Activated naive CD8-positive, alpha-beta T cell treated with anti-CD3 and anti-CD28 coated beads for 36 hours (primary cell): ENCODE measurements at regions not wholly inside any gene's neighbourhood (a gene's known extent, or its start where the extent isn't known, plus 50 kb on each side); places are given as distances from the start of the nearest gene placed in this dataset.

ENCODE experiments used
- DNase-seq: peaks from one replicate; pipeline ENCODE4 v3.0.0; 2021
- H3K27ac Mint-ChIP-seq: one replicate; pipeline ENCODE4 v1.8.0; 2022; ENCODE audit warnings: mild to moderate bottlenecking, moderate library complexity, mixed read lengths
- H3K27me3 Mint-ChIP-seq: one replicate; pipeline ENCODE4 v1.8.0; 2022; ENCODE audit warnings: mild to moderate bottlenecking, mixed read lengths
- H3K36me3 Mint-ChIP-seq: one replicate; pipeline ENCODE4 v1.8.0; 2021; ENCODE audit warnings: mild to moderate bottlenecking, mixed read lengths
- H3K4me1 Mint-ChIP-seq: one replicate; pipeline ENCODE4 v1.8.0; 2021; ENCODE audit warnings: mixed read lengths
- H3K4me3 Mint-ChIP-seq: one replicate; pipeline ENCODE4 v1.8.0; 2022; ENCODE audit warnings: mild to moderate bottlenecking, moderate library complexity, mixed read lengths
- H3K9me3 Mint-ChIP-seq: one replicate; pipeline ENCODE4 v1.8.0; 2022; ENCODE audit warnings: mixed read lengths

- H3K36me3 Mint-ChIP-seq: no peaks in the 10 kb centered on the region
- H3K4me1 Mint-ChIP-seq: no peaks in the 10 kb centered on the region
- H3K27ac Mint-ChIP-seq: no peak overlapping the region
- no peak overlapping the region for H3K4me3 Mint-ChIP-seq
- H3K9me3 Mint-ChIP-seq: no peaks in the 10 kb centered on the region
- no peaks in the 10 kb centered on the region for H3K27me3 Mint-ChIP-seq
- DNase-seq: no peak
Measured at GRCh38 chr2:4832642-4833041, 859.5 kb upstream of the SOX11 start.

DNA sequence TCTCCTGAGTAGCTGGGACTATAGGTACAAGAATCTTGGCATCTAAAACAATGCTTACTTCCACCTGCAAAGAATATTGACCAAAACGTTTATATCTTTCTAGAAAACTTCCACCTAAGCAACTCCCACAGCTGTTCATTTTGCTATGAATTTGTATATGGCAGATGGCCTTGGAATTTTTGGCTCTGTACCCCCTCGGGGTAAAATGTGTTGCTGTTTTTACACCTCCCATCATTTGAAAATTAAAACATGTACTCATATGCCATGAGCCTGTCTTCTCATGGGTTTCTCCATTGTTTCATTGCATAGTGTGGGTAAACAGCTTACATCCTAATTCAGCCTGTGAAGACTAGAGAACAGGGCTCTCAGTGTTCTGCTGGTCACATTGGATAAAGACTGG is 853.6 kb upstream of the SOX11 start:
- H3K27ac Mint-ChIP-seq: no peak overlapping the region
- no peaks in the 10 kb centered on the region for H3K36me3 Mint-ChIP-seq
- H3K4me1 Mint-ChIP-seq: no peaks in the 10 kb centered on the region
- H3K27me3 Mint-ChIP-seq: no peaks in the 10 kb centered on the region
- no peak overlapping the region for H3K4me3 Mint-ChIP-seq
- H3K9me3 Mint-ChIP-seq: peaks cover 7% of the 10 kb centered on the region
- no peak for DNase-seq

GRCh38 chr2:4840791-4841190 is 851.4 kb upstream of the SOX11 start:
- Mint-ChIP-seq H3K27ac (no peak overlapping the region), H3K27me3 (no peaks in the 10 kb centered on the region), H3K36me3 (no peaks in the 10 kb centered on the region), H3K4me1 (no peaks in the 10 kb centered on the region), H3K4me3 (no peak overlapping the region), H3K9me3 (peaks cover 12% of the 10 kb centered on the region)
- DNase-seq: no peak

- Mint-ChIP-seq H3K27me3 (no peaks in the 10 kb centered on the region), H3K9me3 (peaks cover 9% of the 10 kb centered on the region), H3K36me3 (no peaks in the 10 kb centered on the region), H3K27ac (no peak overlapping the region), H3K4me3 (no peak overlapping the region), H3K4me1 (no peaks in the 10 kb centered on the region)
- no peak for DNase-seq
Measured at GRCh38 chr2:4844881-4845280, 847.3 kb upstream of the SOX11 start.

DNA sequence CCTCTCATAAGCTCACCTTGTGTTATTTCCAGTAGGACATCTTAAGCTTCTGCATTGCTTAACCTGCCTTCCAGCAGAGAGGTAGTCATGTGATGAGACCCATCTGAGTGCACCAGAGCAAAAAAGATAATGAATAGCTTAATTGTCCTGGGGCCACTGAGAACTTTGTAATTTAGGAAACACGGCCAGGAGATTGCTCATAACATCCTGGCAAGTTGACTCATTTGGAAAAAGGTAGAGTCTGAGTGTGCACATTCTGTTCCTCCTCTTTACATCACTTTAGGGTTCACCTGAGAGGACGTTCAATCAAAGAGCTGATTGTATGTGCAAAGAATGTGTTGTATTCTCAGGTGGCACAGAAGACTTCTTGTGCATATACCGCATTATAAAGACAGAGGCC is 830.2 kb upstream of the SOX11 start:
- no peak overlapping the region for H3K4me3 Mint-ChIP-seq
- H3K27ac Mint-ChIP-seq: no peak overlapping the region
- no peak for DNase-seq
- no peaks in the 10 kb centered on the region for H3K27me3 Mint-ChIP-seq
- no peaks in the 10 kb centered on the region for H3K4me1 Mint-ChIP-seq
- no peaks in the 10 kb centered on the region for H3K9me3 Mint-ChIP-seq
- no peaks in the 10 kb centered on the region for H3K36me3 Mint-ChIP-seq

GRCh38 chr2:4866198-4866597 is 826.0 kb upstream of the SOX11 start:
- Mint-ChIP-seq H3K27me3 (no peaks in the 10 kb centered on the region), H3K4me1 (no peaks in the 10 kb centered on the region), H3K9me3 (peaks cover 1% of the 10 kb centered on the region), H3K27ac (no peak overlapping the region), H3K4me3 (no peak overlapping the region), H3K36me3 (no peaks in the 10 kb centered on the region)
- no peak for DNase-seq

- Mint-ChIP-seq H3K4me3 (no peak overlapping the region), H3K36me3 (no peaks in the 10 kb centered on the region), H3K4me1 (no peaks in the 10 kb centered on the region), H3K9me3 (peaks cover 1% of the 10 kb centered on the region), H3K27ac (no peak overlapping the region), H3K27me3 (no peaks in the 10 kb centered on the region)
- no peak for DNase-seq
Measured at GRCh38 chr2:4868466-4868865, 823.7 kb upstream of the SOX11 start.

DNA sequence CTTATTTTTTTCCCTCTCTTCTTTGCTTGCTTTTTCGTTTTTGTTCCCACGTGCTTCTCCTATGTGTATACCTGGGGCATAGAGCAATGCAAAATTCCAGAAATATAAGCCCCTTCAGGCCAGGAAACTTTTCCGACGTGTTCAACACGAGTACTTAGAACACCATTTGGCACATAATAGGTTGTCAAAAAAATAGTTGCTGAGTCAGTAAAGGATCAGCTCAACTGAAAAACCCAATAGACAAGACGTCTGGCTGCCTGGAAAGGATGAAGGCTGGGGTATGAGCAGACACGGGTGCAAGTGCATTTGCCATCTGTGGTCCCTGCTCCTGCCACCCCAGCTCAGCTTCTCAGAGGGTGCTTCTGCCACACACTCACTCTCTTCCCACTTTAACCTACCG is 823.0 kb upstream of the SOX11 start:
- no peaks in the 10 kb centered on the region for H3K36me3 Mint-ChIP-seq
- no peak for DNase-seq
- no peak overlapping the region for H3K27ac Mint-ChIP-seq
- H3K4me3 Mint-ChIP-seq: no peak overlapping the region
- H3K27me3 Mint-ChIP-seq: no peaks in the 10 kb centered on the region
- peaks cover 1% of the 10 kb centered on the region for H3K9me3 Mint-ChIP-seq
- no peaks in the 10 kb centered on the region for H3K4me1 Mint-ChIP-seq

DNA sequence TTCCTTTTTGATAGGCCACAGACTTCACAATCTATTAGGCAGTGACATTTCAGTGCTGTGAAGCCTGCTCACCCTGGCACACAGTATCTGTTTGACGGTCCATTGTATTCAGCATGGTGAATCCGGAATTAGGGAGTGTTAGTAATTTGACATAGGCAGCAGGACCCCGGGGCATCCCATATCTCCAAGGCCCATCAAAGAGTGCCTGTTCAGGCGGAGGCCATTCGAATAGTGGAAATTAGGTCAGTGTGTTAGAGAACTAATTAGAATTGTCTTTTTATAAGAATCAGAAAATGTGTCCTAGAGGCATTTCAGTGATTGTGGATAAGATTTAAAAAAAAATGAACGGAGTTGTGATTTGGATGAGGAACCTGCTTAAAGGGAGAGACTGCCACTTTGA is 818.8 kb upstream of the SOX11 start:
- DNase-seq: no peak
- Mint-ChIP-seq H3K27ac (no peak overlapping the region), H3K36me3 (no peaks in the 10 kb centered on the region), H3K9me3 (peaks cover 1% of the 10 kb centered on the region), H3K4me3 (no peak overlapping the region), H3K4me1 (no peaks in the 10 kb centered on the region), H3K27me3 (no peaks in the 10 kb centered on the region)

DNA sequence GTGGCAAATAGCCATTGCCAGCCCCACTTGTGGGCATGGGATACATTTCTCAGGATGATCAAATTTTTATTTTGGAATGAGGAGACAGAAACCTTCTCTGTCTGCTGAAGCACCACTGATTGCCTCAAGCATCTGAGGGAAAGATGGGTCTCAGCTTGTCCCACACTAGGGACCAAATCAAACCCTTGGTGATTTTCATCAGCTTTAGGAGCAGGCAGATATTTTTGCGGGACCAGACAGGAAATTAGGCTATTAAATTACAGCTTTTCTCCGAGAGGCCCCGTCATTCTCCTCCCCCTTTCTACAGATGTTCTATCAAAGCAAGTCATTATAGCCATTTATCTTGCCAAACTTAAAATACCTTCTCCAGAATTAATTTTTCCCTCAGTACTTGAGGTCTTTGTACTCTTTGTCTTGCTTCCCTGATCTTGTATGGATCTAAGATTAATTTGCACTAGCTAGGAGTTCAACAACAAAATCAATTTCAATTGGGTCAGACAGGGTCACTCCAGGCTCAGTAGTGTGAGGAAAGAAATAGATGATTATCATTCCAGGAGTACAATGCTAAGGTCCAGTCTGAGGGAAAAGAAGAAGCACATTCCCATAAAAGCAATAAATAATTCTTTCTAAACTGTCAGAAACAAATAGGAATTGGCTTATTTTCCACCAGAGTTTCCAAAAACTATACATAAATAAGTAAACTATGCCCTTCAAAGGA is 818.1 kb upstream of the SOX11 start:
- H3K4me3 Mint-ChIP-seq: no peak overlapping the region
- peaks cover 1% of the 10 kb centered on the region for H3K9me3 Mint-ChIP-seq
- no peaks in the 10 kb centered on the region for H3K4me1 Mint-ChIP-seq
- no peaks in the 10 kb centered on the region for H3K27me3 Mint-ChIP-seq
- no peak overlapping the region for H3K27ac Mint-ChIP-seq
- H3K36me3 Mint-ChIP-seq: no peaks in the 10 kb centered on the region
- DNase-seq: no peak

- H3K4me3 Mint-ChIP-seq: no peak overlapping the region
- no peak for DNase-seq
- no peaks in the 10 kb centered on the region for H3K27me3 Mint-ChIP-seq
- H3K36me3 Mint-ChIP-seq: no peaks in the 10 kb centered on the region
- H3K9me3 Mint-ChIP-seq: peaks cover 3% of the 10 kb centered on the region
- no peak overlapping the region for H3K27ac Mint-ChIP-seq
- H3K4me1 Mint-ChIP-seq: no peaks in the 10 kb centered on the region
Measured at GRCh38 chr2:4882421-4882820, 809.8 kb upstream of the SOX11 start.

GRCh38 chr2:4882941-4883340 is 809.2 kb upstream of the SOX11 start:
- no peaks in the 10 kb centered on the region for H3K27me3 Mint-ChIP-seq
- no peak overlapping the region for H3K4me3 Mint-ChIP-seq
- H3K4me1 Mint-ChIP-seq: no peaks in the 10 kb centered on the region
- no peaks in the 10 kb centered on the region for H3K36me3 Mint-ChIP-seq
- DNase-seq: no peak
- H3K27ac Mint-ChIP-seq: no peak overlapping the region
- H3K9me3 Mint-ChIP-seq: peaks cover 3% of the 10 kb centered on the region

DNA sequence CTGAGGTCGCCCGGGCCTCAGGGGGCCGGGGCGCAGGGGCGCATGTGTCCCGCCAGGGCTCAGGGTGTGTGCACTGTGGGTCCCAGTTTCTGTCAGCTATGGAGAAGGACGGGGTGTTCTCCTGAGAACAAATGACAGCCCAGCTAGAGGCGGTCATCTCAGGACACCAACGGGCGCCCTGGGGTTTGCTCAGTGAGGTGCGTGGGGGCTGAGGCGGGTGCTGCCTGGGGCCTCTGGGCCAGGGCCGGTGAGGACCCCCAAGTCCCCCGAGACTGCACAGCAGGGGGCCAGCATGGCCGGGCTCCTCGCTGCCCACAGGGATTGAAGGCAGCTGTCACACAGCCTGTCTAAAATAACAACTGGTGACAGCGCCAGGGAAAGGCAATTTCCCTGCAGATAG is 808.8 kb upstream of the SOX11 start:
- DNase-seq: no peak
- peaks cover 3% of the 10 kb centered on the region for H3K9me3 Mint-ChIP-seq
- H3K27ac Mint-ChIP-seq: no peak overlapping the region
- H3K36me3 Mint-ChIP-seq: no peaks in the 10 kb centered on the region
- H3K27me3 Mint-ChIP-seq: no peaks in the 10 kb centered on the region
- H3K4me3 Mint-ChIP-seq: no peak overlapping the region
- no peaks in the 10 kb centered on the region for H3K4me1 Mint-ChIP-seq

DNA sequence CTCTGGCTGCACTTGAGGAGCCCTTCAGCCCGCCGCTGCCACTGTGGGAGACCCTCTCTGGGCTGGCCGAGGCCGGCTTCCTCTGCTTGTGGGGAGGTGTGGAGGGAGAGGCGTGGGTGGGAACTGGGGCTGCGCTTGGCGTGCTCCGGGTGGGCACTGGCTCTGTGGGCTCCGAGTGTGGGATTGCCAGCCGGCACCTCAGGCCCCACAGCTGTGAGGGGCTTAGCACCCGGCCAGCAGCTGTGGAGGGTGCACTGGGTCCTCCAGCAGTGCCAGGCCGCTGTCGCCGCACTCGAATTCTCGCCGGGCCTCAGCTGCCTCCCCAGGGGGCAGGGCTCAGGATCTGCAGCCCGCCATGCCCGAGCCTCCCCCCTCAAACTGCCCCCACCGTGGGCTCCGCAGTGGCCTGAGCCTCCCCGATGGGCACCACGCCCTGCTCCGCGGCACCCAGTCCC is 808.0 kb upstream of the SOX11 start:
- H3K4me1 Mint-ChIP-seq: no peaks in the 10 kb centered on the region
- H3K36me3 Mint-ChIP-seq: no peaks in the 10 kb centered on the region
- H3K9me3 Mint-ChIP-seq: peaks cover 3% of the 10 kb centered on the region
- no peak overlapping the region for H3K27ac Mint-ChIP-seq
- H3K27me3 Mint-ChIP-seq: no peaks in the 10 kb centered on the region
- H3K4me3 Mint-ChIP-seq: no peak overlapping the region
- no peak for DNase-seq

DNA sequence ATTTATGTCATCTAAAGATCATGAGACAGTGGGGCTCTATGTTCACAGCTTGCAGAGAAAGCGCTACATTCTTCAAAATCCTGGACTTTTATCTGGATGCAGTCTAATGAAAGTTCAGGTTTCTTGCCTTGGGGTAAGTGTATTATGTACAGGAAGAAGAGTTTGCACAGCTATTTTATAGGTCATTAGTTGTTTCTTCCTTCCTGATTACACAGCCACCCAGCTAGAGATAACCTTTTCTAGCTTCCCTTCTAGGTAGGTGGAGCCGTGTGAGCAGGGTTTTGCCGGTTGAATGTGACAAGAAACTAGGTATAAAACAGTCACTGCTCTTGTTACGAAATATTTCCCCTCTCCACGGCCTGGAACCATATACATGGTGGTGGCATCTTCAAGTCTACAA is 800.8 kb upstream of the SOX11 start:
- Mint-ChIP-seq H3K4me3 (no peak overlapping the region), H3K36me3 (no peaks in the 10 kb centered on the region), H3K27me3 (no peaks in the 10 kb centered on the region), H3K9me3 (peaks cover 2% of the 10 kb centered on the region), H3K4me1 (no peaks in the 10 kb centered on the region), H3K27ac (no peak overlapping the region)
- no peak for DNase-seq

GRCh38 chr2:4895371-4895770 is 796.8 kb upstream of the SOX11 start:
- no peak for DNase-seq
- Mint-ChIP-seq H3K27me3 (no peaks in the 10 kb centered on the region), H3K36me3 (no peaks in the 10 kb centered on the region), H3K27ac (no peak overlapping the region), H3K9me3 (peaks cover 2% of the 10 kb centered on the region), H3K4me3 (no peak overlapping the region), H3K4me1 (no peaks in the 10 kb centered on the region)
